ENCODE measurements at regions not wholly inside any gene's neighbourhood (a gene's known extent, or its start where the extent isn't known, plus 50 kb on each side); places are given as distances from the start of the nearest gene placed in this dataset.

- TF ChIP-seq, protein P1, sequence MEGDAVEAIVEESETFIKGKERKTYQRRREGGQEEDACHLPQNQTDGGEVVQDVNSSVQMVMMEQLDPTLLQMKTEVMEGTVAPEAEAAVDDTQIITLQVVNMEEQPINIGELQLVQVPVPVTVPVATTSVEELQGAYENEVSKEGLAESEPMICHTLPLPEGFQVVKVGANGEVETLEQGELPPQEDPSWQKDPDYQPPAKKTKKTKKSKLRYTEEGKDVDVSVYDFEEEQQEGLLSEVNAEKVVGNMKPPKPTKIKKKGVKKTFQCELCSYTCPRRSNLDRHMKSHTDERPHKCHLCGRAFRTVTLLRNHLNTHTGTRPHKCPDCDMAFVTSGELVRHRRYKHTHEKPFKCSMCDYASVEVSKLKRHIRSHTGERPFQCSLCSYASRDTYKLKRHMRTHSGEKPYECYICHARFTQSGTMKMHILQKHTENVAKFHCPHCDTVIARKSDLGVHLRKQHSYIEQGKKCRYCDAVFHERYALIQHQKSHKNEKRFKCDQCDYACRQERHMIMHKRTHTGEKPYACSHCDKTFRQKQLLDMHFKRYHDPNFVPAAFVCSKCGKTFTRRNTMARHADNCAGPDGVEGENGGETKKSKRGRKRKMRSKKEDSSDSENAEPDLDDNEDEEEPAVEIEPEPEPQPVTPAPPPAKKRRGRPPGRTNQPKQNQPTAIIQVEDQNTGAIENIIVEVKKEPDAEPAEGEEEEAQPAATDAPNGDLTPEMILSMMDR (tag by site-specific recombination; IDR thresholded peaks at IDR 0.05): no peak
- TF ChIP-seq GLI4 (tag by site-specific recombination; IDR thresholded peaks at IDR 0.05) (no peak), ZNF398 (tag by site-specific recombination; IDR thresholded peaks at IDR 0.05) (no peak), MYNN (tag by site-specific recombination; IDR thresholded peaks at IDR 0.05; ENCODE audit: borderline replicate concordance) (no peak), TCF7L2 (IDR thresholded peaks at IDR 0.05; ENCODE audit: borderline replicate concordance, low read depth, low read length) (no peak), KLF8 (tag by site-specific recombination; IDR thresholded peaks at IDR 0.05) (no peak)
- TF ChIP-seq, protein P2, sequence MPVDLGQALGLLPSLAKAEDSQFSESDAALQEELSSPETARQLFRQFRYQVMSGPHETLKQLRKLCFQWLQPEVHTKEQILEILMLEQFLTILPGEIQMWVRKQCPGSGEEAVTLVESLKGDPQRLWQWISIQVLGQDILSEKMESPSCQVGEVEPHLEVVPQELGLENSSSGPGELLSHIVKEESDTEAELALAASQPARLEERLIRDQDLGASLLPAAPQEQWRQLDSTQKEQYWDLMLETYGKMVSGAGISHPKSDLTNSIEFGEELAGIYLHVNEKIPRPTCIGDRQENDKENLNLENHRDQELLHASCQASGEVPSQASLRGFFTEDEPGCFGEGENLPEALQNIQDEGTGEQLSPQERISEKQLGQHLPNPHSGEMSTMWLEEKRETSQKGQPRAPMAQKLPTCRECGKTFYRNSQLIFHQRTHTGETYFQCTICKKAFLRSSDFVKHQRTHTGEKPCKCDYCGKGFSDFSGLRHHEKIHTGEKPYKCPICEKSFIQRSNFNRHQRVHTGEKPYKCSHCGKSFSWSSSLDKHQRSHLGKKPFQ (tag by site-specific recombination; IDR thresholded peaks at IDR 0.05): no peak
Observed at GRCh38 chr12:107369679-107370078, 276.3 kb upstream of the CRY1 start.
